Activated T-helper 1 cell treated with anti-CD3 and anti-CD28 coated beads, Interleukin-12 subunit alpha, Interleukin-12 subunit beta, Interleukin-2, Interleukin-4 antibody, amounts not matched to agents 30 ng/mL and 10 ng/mL and 1 ng/mL, durations not matched to agents 14 hours and 24 hours and 36 hours (primary cell): ENCODE measurements at regions not wholly inside any gene's neighbourhood (a gene's known extent, or its start where the extent isn't known, plus 50 kb on each side); places are given as distances from the start of the nearest gene placed in this dataset.

Experiments used
- DNase-seq: peaks from one replicate; pipeline ENCODE4 v3.0.0; 2021; ENCODE audit warnings: low spot score
- H3K27ac Mint-ChIP-seq: one replicate; pipeline ENCODE4 v1.8.0; 2021; ENCODE audit warnings: mild to moderate bottlenecking, mixed read lengths
- H3K27me3 Mint-ChIP-seq: one replicate; pipeline ENCODE4 v1.8.0; 2022; ENCODE audit warnings: mild to moderate bottlenecking, moderate library complexity, mixed read lengths; ENCODE audit not compliant: insufficient read depth
- H3K36me3 Mint-ChIP-seq: one replicate; pipeline ENCODE4 v1.8.0; 2021; ENCODE audit warnings: low read depth, mixed read lengths
- H3K4me1 Mint-ChIP-seq: one replicate; pipeline ENCODE4 v1.8.0; 2021; ENCODE audit warnings: low read depth, mixed read lengths
- H3K4me3 Mint-ChIP-seq: one replicate; pipeline ENCODE4 v1.8.0; 2021; ENCODE audit warnings: mild to moderate bottlenecking, moderate library complexity, mixed read lengths
- H3K9me3 Mint-ChIP-seq: one replicate; pipeline ENCODE4 v1.8.0; 2021; ENCODE audit warnings: mixed read lengths
- intact Hi-C: fragments of 100-400 bp; cut with micrococcal nuclease; formaldehyde crosslinking; loops from one replicate; pipeline ENCODE4 v1.15.1; 2024

DNA sequence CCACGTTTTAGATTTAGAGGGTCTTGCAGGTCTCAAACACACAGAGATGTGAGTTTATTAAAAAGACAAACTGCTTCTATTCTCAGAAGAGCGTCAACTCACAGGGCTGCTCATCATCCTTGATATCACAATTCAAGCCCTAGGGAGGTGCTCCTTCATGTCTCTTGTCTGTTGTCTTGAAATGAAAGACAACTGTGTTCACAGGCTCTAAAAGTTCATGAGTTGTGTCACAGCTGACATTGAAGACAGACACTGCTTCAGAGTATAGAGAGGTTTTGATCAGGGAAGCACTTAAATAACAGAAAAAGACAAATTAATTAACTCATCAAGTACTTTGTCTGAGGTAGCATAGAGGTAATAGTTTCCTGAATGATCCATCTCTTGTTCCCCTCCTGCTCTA, 1917.6 kb upstream of the WWC1 start:
- no peak for DNase-seq
- Mint-ChIP-seq H3K9me3 (peaks cover 8% of the 10 kb centered on the region), H3K27me3 (no peaks in the 10 kb centered on the region), H3K4me1 (no peaks in the 10 kb centered on the region), H3K36me3 (no peaks in the 10 kb centered on the region), H3K4me3 (no peak overlapping the region), H3K27ac (no peak overlapping the region)
- intact Hi-C loops = no loop called here

GRCh38 chr5:166377756-166378155, 1913.7 kb upstream of the WWC1 start:
- Mint-ChIP-seq H3K27me3 (no peaks in the 10 kb centered on the region), H3K36me3 (no peaks in the 10 kb centered on the region), H3K4me3 (no peak overlapping the region), H3K4me1 (no peaks in the 10 kb centered on the region), H3K27ac (no peak overlapping the region), H3K9me3 (peaks cover 15% of the 10 kb centered on the region)
- intact Hi-C loops = no loop called here
- no peak for DNase-seq

GRCh38 chr5:166379517-166379916, 1911.9 kb upstream of the WWC1 start:
- no peak overlapping the region for H3K4me3 Mint-ChIP-seq
- intact Hi-C loops = no loop called here
- peaks cover 15% of the 10 kb centered on the region for H3K9me3 Mint-ChIP-seq
- H3K27me3 Mint-ChIP-seq = no peaks in the 10 kb centered on the region
- H3K27ac Mint-ChIP-seq = no peak overlapping the region
- H3K36me3 Mint-ChIP-seq = no peaks in the 10 kb centered on the region
- no peaks in the 10 kb centered on the region for H3K4me1 Mint-ChIP-seq
- DNase-seq = no peak

DNA sequence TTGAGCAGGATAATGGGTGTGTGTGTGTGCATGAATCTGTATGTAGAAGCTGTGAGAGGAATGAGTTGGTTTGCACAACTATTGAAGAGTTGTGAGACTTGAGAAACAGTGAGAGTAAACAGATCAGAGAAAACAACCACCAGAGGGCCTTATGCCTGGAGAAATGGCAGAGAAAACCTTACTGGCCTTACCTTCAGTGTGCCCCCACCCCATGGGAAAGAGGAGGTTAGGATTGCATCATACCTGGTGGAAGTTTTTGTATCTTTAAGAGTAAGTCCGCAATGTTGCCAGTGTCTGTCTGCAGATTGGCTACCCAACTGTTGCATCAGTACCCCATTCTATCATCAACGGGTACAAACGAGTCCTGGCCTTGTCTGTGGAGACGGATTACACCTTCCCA, 1909.4 kb upstream of the WWC1 start:
- H3K36me3 Mint-ChIP-seq = no peaks in the 10 kb centered on the region
- no peaks in the 10 kb centered on the region for H3K4me1 Mint-ChIP-seq
- no peak for DNase-seq
- H3K4me3 Mint-ChIP-seq = no peak overlapping the region
- no peak overlapping the region for H3K27ac Mint-ChIP-seq
- intact Hi-C loops = no loop called here
- H3K27me3 Mint-ChIP-seq = no peaks in the 10 kb centered on the region
- peaks cover 19% of the 10 kb centered on the region for H3K9me3 Mint-ChIP-seq

- no peaks in the 10 kb centered on the region for H3K27me3 Mint-ChIP-seq
- H3K36me3 Mint-ChIP-seq = no peaks in the 10 kb centered on the region
- intact Hi-C loops = no loop called here
- no peak overlapping the region for H3K4me3 Mint-ChIP-seq
- peaks cover 31% of the 10 kb centered on the region for H3K9me3 Mint-ChIP-seq
- no peaks in the 10 kb centered on the region for H3K4me1 Mint-ChIP-seq
- DNase-seq = no peak
- no peak overlapping the region for H3K27ac Mint-ChIP-seq
Measured at GRCh38 chr5:166398131-166398530, 1893.3 kb upstream of the WWC1 start.

DNA sequence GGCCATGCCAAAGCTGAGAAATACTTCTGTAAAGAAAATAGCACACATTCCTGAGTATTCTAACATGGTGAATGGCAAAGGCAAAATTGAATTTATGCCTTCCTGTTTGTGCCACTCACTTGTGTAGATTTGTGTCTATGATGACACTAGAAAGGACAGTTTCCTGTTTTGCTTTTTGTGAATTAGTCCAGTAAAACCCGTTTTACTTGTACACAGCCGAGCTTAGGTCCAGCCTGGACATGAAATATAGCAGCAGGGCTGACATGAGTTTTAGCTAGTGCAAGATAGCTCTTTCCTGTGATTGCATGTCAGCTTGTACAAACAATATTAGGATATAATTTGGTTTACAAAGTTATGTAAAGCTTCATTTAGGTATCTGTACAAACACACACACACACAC, 1891.7 kb upstream of the WWC1 start:
- intact Hi-C loops = no loop called here
- Mint-ChIP-seq H3K9me3 (peaks cover 17% of the 10 kb centered on the region), H3K4me1 (no peaks in the 10 kb centered on the region), H3K27me3 (no peaks in the 10 kb centered on the region), H3K27ac (no peak overlapping the region), H3K4me3 (no peak overlapping the region), H3K36me3 (no peaks in the 10 kb centered on the region)
- no peak for DNase-seq

DNA sequence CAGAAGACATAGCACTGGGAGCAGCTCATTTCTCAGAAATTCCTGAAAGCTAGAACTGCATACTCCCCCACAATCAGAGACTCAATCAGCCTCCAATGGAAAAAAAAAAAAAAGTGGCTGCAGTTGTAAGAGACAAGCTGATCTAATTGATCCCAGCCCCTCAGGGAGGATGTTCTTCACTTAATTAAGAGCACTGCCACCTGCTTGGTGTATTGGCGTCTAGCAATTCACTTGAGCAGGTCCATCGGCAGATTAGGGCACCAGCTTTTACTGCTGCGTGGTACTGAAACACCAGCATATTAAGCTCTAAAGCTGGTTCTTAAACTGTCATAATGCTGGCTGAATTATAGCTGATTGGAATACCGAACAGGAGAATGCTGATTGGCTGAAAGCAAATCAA, 1890.1 kb upstream of the WWC1 start:
- Mint-ChIP-seq H3K36me3 (no peaks in the 10 kb centered on the region), H3K4me1 (no peaks in the 10 kb centered on the region), H3K4me3 (no peak overlapping the region), H3K27ac (no peak overlapping the region), H3K9me3 (peaks cover 15% of the 10 kb centered on the region), H3K27me3 (no peaks in the 10 kb centered on the region)
- intact Hi-C loops = no loop called here
- DNase-seq = no peak

GRCh38 chr5:166412191-166412590, 1879.3 kb upstream of the WWC1 start:
- H3K27me3 Mint-ChIP-seq = no peaks in the 10 kb centered on the region
- intact Hi-C loops = no loop called here
- no peak overlapping the region for H3K4me3 Mint-ChIP-seq
- DNase-seq = no peak
- H3K9me3 Mint-ChIP-seq = peaks cover 5% of the 10 kb centered on the region
- H3K4me1 Mint-ChIP-seq = no peaks in the 10 kb centered on the region
- H3K27ac Mint-ChIP-seq = no peak overlapping the region
- no peaks in the 10 kb centered on the region for H3K36me3 Mint-ChIP-seq

DNA sequence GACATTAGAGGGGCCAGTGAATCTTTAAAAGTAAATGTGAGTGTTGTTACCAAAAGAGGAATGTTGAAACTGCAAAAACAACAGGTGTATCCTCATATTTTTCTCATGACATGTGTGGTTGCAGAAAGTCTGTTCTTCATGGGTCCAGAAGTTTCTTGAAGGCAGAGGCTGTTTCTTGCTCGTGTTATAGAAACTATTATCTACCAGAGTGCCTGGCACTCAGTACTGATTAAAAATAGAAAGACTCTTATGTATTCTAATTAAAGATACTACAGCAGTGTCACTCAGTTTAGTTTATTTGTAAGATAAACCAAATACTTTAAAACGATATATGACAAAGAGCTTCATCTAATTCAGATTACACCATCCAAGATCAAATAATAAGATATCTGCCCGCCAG, 1864.2 kb upstream of the WWC1 start:
- no peak overlapping the region for H3K4me3 Mint-ChIP-seq
- H3K4me1 Mint-ChIP-seq = no peaks in the 10 kb centered on the region
- DNase-seq = no peak
- no peak overlapping the region for H3K27ac Mint-ChIP-seq
- H3K36me3 Mint-ChIP-seq = no peaks in the 10 kb centered on the region
- peaks cover 22% of the 10 kb centered on the region for H3K9me3 Mint-ChIP-seq
- H3K27me3 Mint-ChIP-seq = no peaks in the 10 kb centered on the region
- intact Hi-C loops = no loop called here

- Mint-ChIP-seq H3K9me3 (peaks cover 24% of the 10 kb centered on the region), H3K27ac (no peak overlapping the region), H3K27me3 (no peaks in the 10 kb centered on the region), H3K36me3 (no peaks in the 10 kb centered on the region), H3K4me3 (no peak overlapping the region), H3K4me1 (no peaks in the 10 kb centered on the region)
- no peak for DNase-seq
- intact Hi-C loops = no loop called here
Measured at GRCh38 chr5:166428264-166428803, 1863.1 kb upstream of the WWC1 start.

DNA sequence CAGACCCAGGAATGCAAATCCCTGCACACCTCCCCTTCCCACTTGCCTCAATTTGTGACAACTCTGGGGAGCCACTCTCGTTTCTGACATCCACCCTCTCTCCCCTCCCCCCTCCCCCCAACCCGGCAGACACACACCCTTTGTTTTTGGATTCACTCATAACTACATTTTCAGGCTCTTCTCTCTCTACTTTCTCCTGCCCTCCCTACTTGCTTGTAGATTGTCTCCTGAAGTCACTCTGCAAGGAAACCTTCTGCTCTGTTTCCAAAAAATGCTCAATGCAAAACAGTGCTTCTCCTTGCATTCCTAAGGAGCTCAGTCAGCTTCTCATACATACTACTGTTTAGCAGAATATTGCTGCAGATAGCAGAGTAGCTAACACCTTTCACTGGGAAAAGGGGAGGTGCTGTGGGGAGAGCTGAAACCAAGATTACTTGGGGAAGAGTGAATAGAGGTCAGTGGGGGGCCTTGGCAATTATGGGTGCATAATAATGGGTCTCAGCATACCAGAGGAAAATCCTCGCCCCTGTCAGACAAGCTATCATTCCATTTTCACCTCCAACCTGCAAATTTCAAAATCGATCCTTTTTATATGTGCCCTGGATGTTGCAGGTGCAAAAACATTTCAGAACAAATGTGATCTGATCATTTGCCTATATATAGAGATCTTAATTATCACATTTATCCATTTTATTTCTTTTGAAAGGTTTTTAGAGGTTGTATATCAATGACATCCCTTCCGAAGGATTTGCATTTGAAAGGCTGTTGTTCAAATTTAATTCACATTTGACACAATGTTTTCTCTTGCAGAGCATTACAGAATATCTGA, 1860.7 kb upstream of the WWC1 start:
- intact Hi-C loops = no loop called here
- H3K27ac Mint-ChIP-seq = no peak overlapping the region
- H3K9me3 Mint-ChIP-seq = peaks cover 20% of the 10 kb centered on the region
- no peak overlapping the region for H3K4me3 Mint-ChIP-seq
- H3K4me1 Mint-ChIP-seq = no peaks in the 10 kb centered on the region
- DNase-seq = no peak
- no peaks in the 10 kb centered on the region for H3K36me3 Mint-ChIP-seq
- H3K27me3 Mint-ChIP-seq = no peaks in the 10 kb centered on the region

DNA sequence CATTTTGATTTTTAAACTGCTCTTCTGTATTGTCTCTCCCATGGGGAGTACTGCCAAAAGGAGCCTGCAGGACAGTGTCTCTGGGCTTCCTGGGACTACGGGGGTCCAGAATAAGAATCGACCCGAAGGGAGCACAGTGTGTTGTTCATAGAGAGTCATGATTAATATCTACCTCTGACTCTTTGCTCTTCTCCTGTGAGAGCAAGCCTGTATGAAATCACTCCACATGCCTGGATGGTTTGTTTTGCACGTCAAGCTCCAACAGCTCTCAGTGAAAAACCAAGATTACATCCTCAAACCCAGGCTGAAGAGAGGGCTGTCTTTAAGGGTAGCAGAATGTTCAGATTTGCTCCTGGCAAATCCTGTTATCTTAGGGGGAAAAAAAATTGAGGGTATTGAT, 1860.0 kb upstream of the WWC1 start:
- Mint-ChIP-seq H3K36me3 (no peaks in the 10 kb centered on the region), H3K9me3 (peaks cover 17% of the 10 kb centered on the region), H3K4me3 (no peak overlapping the region), H3K4me1 (no peaks in the 10 kb centered on the region), H3K27ac (no peak overlapping the region), H3K27me3 (no peaks in the 10 kb centered on the region)
- intact Hi-C loops = no loop called here
- DNase-seq = no peak

DNA sequence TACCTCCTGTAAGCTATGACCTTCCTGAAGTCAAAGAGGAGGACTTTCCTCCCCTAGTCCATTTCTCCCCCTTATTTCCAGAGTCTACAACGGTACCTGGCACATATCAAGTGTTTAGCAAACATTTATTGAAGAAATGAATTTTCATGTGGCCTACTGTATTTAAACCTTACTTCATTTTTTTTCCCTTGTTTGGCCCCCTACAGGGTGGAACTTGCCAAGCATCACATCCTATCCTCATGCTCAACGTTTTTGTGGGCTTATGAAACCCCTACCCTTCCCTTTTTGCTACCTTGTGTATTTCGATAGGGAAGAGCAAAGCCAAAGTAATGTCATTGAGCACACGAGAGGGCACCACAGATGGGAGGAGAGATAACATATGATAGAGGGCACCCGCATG, 1857.8 kb upstream of the WWC1 start:
- no peaks in the 10 kb centered on the region for H3K36me3 Mint-ChIP-seq

DNA sequence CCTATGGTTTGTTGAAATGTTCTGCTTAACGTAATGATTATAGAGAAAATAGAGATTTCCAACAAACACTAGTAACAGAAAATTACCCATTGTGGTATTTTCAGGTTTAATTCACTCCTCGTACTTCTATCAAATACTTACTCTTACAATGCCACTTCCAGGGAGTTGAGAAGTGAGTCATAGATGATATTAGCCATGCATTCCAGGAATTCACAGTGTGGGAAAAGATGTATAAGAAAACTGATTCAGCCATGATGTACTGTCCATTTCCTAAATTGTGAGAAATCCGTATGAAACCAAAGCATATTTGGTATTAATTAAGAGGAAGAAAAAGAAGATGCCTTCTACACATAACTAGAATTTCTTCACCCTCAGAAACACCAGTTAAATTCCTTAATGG, 1854.6 kb upstream of the WWC1 start:
- Mint-ChIP-seq H3K4me3 (no peak overlapping the region), H3K4me1 (no peaks in the 10 kb centered on the region), H3K36me3 (no peaks in the 10 kb centered on the region), H3K9me3 (peaks cover 12% of the 10 kb centered on the region), H3K27ac (no peak overlapping the region), H3K27me3 (no peaks in the 10 kb centered on the region)
- intact Hi-C loops = no loop called here
- no peak for DNase-seq

More for the DNA sequence above, 1857.8 kb upstream of the WWC1 start:
- Mint-ChIP-seq H3K4me3 (no peak overlapping the region), H3K4me1 (no peaks in the 10 kb centered on the region), H3K27me3 (no peaks in the 10 kb centered on the region), H3K27ac (no peak overlapping the region), H3K9me3 (peaks cover 14% of the 10 kb centered on the region)
- intact Hi-C loops = no loop called here
- no peak for DNase-seq
